Lower leg skin (tissue), 3 donors: ENCODE measurements at regions not wholly inside any gene's neighbourhood (a gene's known extent, or its start where the extent isn't known, plus 50 kb on each side); places are given as distances from the start of the nearest gene placed in this dataset.

Source experiments
- CTCF ChIP-seq, 3 donors: fragments of 450-650 bp; IDR thresholded peaks; one replicate each; pipeline ENCODE4 v1.5.1; 2016; ENCODE audit warnings: antibody characterized with exemption in 3 of 3, mild to moderate bottlenecking in 3 of 3, moderate library complexity in 2 of 3
- POLR2A ChIP-seq, 2 donors: fragments of 450-650 bp; IDR thresholded peaks; one replicate each; pipeline ENCODE4 v1.6.1; 2016 to 2017; ENCODE audit warnings: antibody characterized with exemption in 2 of 2, mild to moderate bottlenecking in 1 of 2, moderate library complexity in 1 of 2

GRCh38 chr6:21715180-21715579 is 121.6 kb downstream of the SOX4 start:
- TF ChIP-seq CTCF (IDR thresholded peaks at IDR 0.05) (no peak), POLR2A (IDR thresholded peaks at IDR 0.05) (no peak)
